Heart right ventricle (tissue), 16 donors: ENCODE measurements at regions not wholly inside any gene's neighbourhood (a gene's known extent, or its start where the extent isn't known, plus 50 kb on each side); places are given as distances from the start of the nearest gene placed in this dataset.

Experiments used
- ATAC-seq, 8 donors: fragments of 200-7000 bp; cut with Tn5 transposase; one replicate each; pipeline ENCODE4 v1.9.1; 2020; ENCODE audit warnings: mild to moderate bottlenecking in 8 of 8, moderate library complexity in 8 of 8, moderate number of reproducible peaks in 1 of 8
- DNase-seq, 2 donors: peaks; one replicate each; pipeline ENCODE4 v3.0.0-alpha.2; 2020
- H3K27ac ChIP-seq, 10 donors: fragments of 200-600 bp; sonication (generic) in 2 of 10; one replicate each; pipeline versions ENCODE4 v1.5.0 to v1.8.0; 2020 to 2022; ENCODE audit warnings: mild to moderate bottlenecking in 3 of 10
- H3K27me3 ChIP-seq, 7 donors: fragments of 200-600 bp; one replicate each; pipeline ENCODE4 v1.8.0; 2021 to 2022; ENCODE audit warnings: mild to moderate bottlenecking in 2 of 7
- H3K36me3 ChIP-seq, 9 donors: fragments of 200-600 bp; sonication (generic) in 1 of 9; one replicate each; pipeline versions ENCODE4 v1.5.0 to v1.8.0; 2020 to 2022; ENCODE audit warnings: mild to moderate bottlenecking in 2 of 9
- H3K4me1 ChIP-seq, 9 donors: fragments of 200-600 bp; sonication (generic) in 1 of 9; one replicate each; pipeline versions ENCODE4 v1.5.0 to v1.8.0; 2020 to 2022; ENCODE audit warnings: mild to moderate bottlenecking in 4 of 9
- H3K4me3 ChIP-seq, 10 donors: fragments of 200-600 bp; sonication (generic) in 2 of 10; one replicate each; pipeline versions ENCODE4 v1.5.0 to v1.8.0; 2020 to 2022; ENCODE audit warnings: mild to moderate bottlenecking in 7 of 10, moderate library complexity in 2 of 10
- H3K9me3 ChIP-seq, 11 donors: fragments of 200-600 bp in 10 of 11; sonication (generic) in 2 of 11; one replicate each; pipeline versions ENCODE4 v1.5.0 to v1.8.0; 2013 to 2022; ENCODE audit warnings: mild to moderate bottlenecking in 2 of 11, control low read depth in 1 of 11, moderate library complexity in 1 of 11
- CTCF ChIP-seq, 9 donors: fragments of 200-600 bp; sonication (generic) in 2 of 9; IDR thresholded peaks; one replicate each; pipeline versions ENCODE4 v1.5.0 to v1.8.0; 2021 to 2022; ENCODE audit warnings: antibody characterized with exemption in 9 of 9, mild to moderate bottlenecking in 5 of 9, moderate library complexity in 1 of 9
- WGBS, 2 donors: extraction: QIAGEN DNeasy Blood & Tissue Kit; methylation state at CpG; one replicate each; pipeline ENCODE4 v1.1.7; 2013; ENCODE audit warnings: inconsistent platforms in 1 of 2; 5-methylcytosine and 5-hydroxymethylcytosine counted together
- intact Hi-C, 10 donors: fragments of 100-400 bp; cut with DNase I; formaldehyde crosslinking; loops; one replicate each; pipeline versions ENCODE4 v1.11.1 to v1.14.2; 2022
- donor health status: Arrhythmogenic right ventricular cardiomyopathy.
- donor health status: ischemic (EF 13 %, LVEDD 7.1; RV severe dilation, severe dysfunction).
- donor health status: healthy with polysubstance abuse.
- donor health status: DM: no; HTN: yes; CAD: no.
- donor health status: DM: no; HTN: no; CAD: no.
- donor health status: ischemic (EF 25% LVEDD 6.9; RV normal size, moderate dysfunction).
- donor health status: ischemic (EF 25% LVEDD 5.7; RV mildly dilated, moderate dysfunction).
- donor health status: healthy.
- donor health status: DM: yes; HTN: yes; CAD: no.
- donor health status: Ischemic cardiomyopathy.
- donor health status: ischemic (EF 35%, LVEDD 5.7; RV mildly dilated, moderate dysfunction).
- donor health status: nonischemic (EF 11% LVEDD 7.7; RV severe dilation, severe dysfunction).
- donor health status: DM: yes; HTN: yes; CAD: no.
- donor health status: PGD.
- donor health status: ischemic (EF 29% LVEDD 5.4; RV normal size, mild dysfunction).
- donor health status: nonischemic (EF 23%, LVEDD 6.1; RV moderate dilation, normal function).

- Histone ChIP-seq H3K4me3 (no peak overlapping the region), H3K4me1 (no peaks in the 10 kb centered on the region), H3K9me3 (no peaks in the 10 kb centered on the region), H3K27ac (no peak overlapping the region), H3K36me3 (no peaks in the 10 kb centered on the region), H3K27me3 (no peaks in the 10 kb centered on the region)
- intact Hi-C loops = no loop called here
- TF ChIP-seq CTCF (IDR thresholded peaks at IDR 0.05) = no peak
- 58 to 63% methylated on average over 1 of the region's 1 CpG for WGBS, 2 donors
- no peak for DNase-seq
- ATAC-seq = no peak
These were observed 639.3 kb downstream of the TUSC7 start for GRCh38 chr3:117348884-117349283.

- Histone ChIP-seq H3K27ac (no peak overlapping the region), H3K27me3 (no peaks in the 10 kb centered on the region), H3K4me3 (no peak overlapping the region), H3K36me3 (no peaks in the 10 kb centered on the region), H3K9me3 (no peaks in the 10 kb centered on the region), H3K4me1 (no peaks in the 10 kb centered on the region)
- no peak for DNase-seq
- WGBS, 2 donors = 94 to 98% methylated on average over 1 of the region's 1 CpG
- no peak for ATAC-seq
- intact Hi-C loops = no loop called here
- TF ChIP-seq CTCF (IDR thresholded peaks at IDR 0.05) = no peak
These were observed 640.0 kb downstream of the TUSC7 start for GRCh38 chr3:117349566-117349965.

GRCh38 chr3:117350371-117350770, 640.8 kb downstream of the TUSC7 start:
- intact Hi-C loops = no loop called here
- ATAC-seq = no peak

GRCh38 chr3:117355566-117355965, 646.0 kb downstream of the TUSC7 start:
- Histone ChIP-seq H3K27me3 (no peaks in the 10 kb centered on the region), H3K9me3 (peaks cover 0 to 7% (median 0%) of the 10 kb centered on the region in 11 donors), H3K4me1 (no peaks in the 10 kb centered on the region), H3K36me3 (no peaks in the 10 kb centered on the region), H3K4me3 (no peak overlapping the region), H3K27ac (no peak overlapping the region)
- ATAC-seq (no peak), DNase-seq (no peak)
- intact Hi-C loops = no loop called here
- peak in 6 of 9 donors; percentile 21 to 49 (median 34) for TF ChIP-seq CTCF (IDR thresholded peaks at IDR 0.05)
- 39 to 45% methylated on average over 4 of the region's 4 CpGs for WGBS, 2 donors

More at GRCh38 chr3:117350371-117350770, 640.8 kb downstream of the TUSC7 start:
- Histone ChIP-seq H3K27me3 (no peaks in the 10 kb centered on the region), H3K4me3 (no peak overlapping the region), H3K4me1 (no peaks in the 10 kb centered on the region), H3K36me3 (no peaks in the 10 kb centered on the region), H3K27ac (no peak overlapping the region), H3K9me3 (no peaks in the 10 kb centered on the region)
- 48 to 55% methylated on average over 3 of the region's 3 CpGs for WGBS, 2 donors
- TF ChIP-seq CTCF (IDR thresholded peaks at IDR 0.05) = no peak
- no peak for DNase-seq
